NCI-H748 treated with DMSO at 0.1 percent for 48 hours (cell line): ENCODE measurements at regions not wholly inside any gene's neighbourhood (a gene's known extent, or its start where the extent isn't known, plus 50 kb on each side); places are given as distances from the start of the nearest gene placed in this dataset.
A peak's percentile ranks its signal among the peaks of the same experiment; 100 is the strongest.
"Not testable (repeated sequence)": the region's sequence is repeated elsewhere in the genome, so short reads cannot be mapped to it uniquely, and the experiment has no call there.

Source experiments
- DNase-seq: peaks from one replicate; lab custom pipeline; 2025; lab: John Stamatoyannopoulos, UW

DNA sequence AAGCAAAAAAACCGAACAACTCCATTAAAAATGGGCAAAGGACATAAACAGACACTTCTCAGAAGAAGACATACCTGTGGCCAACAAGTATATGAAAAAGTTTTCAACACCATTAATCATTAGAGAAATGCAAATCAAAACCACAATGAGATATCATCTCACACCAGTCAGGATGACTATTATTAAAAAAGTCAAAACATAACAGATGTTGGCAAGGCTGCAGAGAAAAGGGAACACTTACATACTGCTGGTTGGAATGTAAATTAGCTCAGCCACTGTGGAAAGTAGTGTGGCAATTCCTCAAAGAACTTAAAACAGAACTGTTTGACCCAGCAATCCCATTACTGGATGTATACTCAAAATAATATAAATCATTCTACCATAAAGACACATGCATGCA, 436.3 kb downstream of the KLHL13 start:
- DNase-seq = no peak

DNA sequence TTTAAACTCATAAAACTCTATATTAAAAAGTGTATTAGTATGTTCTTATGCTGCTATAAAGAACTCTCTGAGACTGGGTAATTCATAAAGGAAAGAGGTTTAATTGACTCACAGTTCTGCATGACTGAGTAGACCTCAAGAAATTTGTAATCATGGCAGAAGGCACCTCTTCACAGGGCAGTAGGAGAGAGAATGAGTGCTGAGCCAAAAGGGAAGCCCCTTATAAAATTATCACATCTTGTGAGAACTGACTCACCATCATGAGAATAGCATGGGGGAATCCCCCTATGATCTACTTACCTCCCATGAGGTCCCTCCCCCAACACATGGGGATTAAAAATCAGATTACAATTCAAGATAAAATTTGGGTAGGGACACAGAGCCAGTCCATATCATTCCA, 463.2 kb downstream of the KLHL13 start:
- no peak for DNase-seq

DNA sequence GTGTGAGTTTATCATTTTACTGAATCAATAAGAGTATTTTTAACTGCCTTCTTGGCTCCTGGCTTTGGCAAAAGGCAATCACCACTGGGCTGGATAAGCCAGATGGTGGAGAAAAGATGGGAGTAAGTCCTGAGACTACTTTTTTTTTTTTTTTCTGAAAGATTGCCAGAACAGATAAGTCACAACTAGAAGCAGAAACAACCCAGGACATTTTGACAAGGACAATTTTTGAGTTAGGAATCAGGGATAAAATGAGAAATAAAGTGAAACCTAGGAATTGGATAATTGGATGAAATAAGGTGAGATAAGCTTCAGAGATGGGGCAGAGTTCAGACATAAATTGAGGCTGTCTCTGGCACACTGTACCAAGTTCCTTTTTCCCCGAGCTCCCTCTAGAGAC, 471.0 kb downstream of the KLHL13 start:
- no peak for DNase-seq

DNA sequence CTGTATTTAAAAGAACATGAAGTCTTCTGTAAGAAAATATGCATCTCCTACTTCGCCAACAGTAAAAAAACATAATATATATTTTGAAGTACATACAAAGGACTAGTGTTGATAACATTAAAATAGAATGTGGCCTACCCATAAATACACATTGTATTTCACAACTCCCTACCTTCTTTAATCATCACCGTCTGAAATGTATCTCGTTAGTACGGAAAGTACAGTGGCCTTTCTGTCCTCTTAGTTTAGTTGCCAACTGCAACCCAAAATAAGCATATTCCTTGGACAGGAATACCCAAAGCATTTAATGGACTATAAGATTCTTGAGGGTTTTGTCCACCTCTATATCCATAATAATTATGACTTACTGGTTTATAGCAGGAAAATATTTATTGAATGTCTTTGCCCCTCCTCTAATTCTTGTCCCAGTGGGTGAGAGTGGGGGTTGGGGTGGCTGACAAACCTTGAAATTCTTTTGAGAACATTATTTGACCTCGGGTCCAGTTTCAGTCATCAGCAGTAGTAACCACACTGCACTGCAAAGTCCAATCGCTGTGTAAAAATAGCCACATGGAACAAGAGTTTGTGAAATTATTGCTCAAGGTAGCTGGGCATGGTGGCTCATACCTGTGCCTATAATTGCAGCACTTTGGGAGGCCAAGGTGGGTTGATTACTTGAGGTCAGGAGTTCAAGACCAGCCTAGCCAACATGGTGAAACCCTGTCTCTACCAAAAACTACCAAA, 474.5 kb downstream of the KLHL13 start:
- no peak for DNase-seq

DNA sequence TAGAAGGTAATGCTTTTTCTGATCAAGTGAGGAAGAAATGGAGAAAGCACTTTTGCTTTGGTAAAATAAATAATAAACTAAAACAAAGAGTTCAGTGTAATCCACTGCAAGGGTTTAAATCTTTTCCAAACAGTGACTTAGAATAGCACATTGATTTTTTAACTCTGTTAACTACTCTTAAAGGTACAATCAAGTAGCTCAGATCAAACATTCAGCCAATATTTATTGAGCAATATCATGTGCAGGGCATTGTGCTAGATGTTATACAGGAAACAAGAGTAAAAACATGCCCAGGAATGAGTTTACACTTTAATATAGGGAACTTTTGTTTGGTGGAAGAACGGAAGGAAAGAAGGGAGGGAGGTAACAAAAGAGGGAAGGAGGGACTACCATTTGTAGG, 479.8 kb downstream of the KLHL13 start:
- DNase-seq = no peak

DNA sequence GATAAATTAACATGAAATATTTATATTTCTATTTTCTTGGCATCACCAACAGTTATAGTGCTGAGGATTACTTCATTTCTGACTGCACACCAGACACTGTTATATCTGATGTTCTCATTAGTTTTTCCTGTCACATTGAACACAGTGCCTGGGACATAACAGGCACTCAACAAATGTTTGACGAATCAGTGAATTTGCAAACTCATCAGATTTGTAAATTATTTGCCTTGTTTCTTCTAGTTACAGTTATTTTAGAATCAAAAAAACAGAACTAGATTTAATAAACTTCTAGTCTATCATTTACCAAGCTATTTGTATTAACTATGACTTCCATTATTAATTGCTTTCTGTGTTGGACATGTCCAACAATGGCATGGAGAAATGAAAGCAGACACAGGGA, 483.3 kb downstream of the KLHL13 start:
- no peak for DNase-seq

DNA sequence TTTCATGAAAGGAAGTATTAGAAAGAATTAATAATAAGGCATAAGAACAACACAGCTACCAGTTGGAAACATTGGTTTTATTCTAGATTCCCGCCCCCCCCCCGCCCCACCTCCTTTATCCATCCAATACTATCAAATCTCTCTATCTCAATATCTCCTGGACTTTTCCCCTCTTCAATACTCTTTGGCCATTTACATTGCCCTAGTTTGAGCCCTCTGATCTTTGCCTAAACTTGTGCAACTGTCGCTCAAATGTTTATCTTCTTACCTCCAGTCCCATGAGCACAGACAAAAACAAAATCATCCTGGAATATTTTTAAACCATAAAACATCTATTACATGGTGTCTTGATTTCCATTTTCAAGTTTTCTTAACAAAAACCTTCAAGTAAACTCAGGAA, 488.2 kb downstream of the KLHL13 start:
- no peak for DNase-seq

DNA sequence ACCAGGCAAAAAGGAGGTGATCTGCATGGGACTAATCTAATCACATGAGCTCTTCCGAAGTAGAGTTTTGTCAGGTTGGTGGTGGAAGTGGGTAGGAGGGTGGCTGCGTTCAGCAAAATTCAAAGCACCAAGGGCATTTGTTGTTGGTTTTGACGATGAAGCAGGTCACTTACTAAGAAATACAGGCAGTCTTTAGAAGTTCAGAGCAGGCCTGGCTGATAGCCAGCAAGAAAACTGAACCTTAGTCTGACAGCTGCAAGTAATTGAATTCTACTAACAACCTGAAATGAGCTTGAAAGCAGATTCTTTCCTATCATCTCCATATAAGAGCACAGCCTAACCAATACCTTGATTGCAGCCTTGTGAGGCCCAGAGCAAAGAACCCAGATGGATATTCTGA, 505.8 kb downstream of the KLHL13 start:
- DNase-seq = no peak

DNA sequence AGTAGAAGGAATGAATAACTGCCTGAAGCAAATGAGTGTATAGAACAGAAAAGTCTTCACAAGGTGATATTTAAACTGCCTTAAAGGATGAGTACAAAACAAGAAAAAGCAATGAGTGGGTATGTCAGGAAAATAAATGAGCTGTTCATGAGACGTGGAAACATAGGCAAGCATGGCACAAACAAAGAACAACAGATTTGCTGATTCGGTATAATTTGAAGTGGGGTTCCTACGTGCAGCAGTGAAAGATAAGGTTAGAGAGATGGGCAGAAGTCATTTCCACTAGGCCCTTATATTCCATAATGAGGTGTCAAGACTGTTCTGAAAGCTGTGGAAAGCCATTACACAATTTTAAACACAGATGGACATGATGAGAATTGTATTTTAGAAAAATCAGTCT, 506.6 kb downstream of the KLHL13 start:
- no peak for DNase-seq

DNA sequence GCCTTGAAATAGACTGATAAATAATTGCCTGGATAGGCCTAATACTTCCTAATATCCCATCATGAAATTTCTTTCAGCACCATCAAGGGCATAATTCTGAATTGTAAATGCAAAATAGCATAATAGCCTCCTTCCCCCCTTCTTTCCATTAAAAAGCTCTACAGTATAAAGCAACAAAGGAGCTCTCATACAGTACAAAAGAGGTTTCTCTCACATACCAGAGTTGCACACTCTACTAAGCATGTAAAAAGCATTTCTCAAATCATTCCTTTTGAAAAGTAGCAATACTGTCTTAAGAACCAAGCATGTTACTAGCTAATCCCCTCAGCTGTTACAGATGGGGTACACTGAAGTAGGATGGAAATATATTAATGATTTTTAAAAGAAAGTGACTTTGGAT, 509.0 kb downstream of the KLHL13 start:
- DNase-seq = no peak

DNA sequence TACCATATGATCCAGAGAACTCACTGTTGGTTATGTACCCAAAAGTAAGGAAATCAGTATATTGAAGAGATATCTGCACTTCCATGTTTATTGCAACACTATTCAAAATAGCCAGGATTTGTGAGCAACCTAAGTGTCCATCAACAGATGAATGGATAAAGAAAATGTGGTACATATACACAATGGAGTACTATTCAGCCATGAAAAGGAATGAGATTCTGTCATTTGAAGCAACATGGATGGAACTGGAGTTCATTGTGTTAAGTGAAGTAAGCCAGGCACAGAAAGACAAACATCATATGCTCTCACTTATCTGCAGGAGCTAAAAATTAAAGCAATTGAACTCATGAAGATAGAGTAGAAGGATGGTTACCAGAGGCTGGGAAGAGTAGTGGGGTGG, 510.5 kb downstream of the KLHL13 start:
- DNase-seq = not testable (repeated sequence)

DNA sequence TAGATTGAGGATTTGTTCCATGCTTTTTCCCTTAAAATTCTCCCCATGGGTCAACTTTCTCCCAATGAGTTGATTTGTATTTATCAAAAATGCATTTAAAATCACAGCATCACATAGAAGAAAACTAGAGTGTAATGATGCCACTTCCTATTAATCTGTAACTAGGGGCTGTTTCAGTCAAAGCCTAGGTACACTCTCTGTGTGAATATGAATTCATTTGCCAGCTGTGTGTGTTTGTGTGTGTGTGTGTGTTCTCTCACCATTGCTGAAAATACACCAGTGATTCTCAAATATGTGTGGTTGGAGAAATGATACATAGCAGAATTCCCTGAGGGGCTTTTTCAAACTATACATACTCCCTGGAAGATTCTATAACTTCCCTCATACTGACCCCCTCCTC, 546.5 kb downstream of the KLHL13 start:
- DNase-seq = no peak

DNA sequence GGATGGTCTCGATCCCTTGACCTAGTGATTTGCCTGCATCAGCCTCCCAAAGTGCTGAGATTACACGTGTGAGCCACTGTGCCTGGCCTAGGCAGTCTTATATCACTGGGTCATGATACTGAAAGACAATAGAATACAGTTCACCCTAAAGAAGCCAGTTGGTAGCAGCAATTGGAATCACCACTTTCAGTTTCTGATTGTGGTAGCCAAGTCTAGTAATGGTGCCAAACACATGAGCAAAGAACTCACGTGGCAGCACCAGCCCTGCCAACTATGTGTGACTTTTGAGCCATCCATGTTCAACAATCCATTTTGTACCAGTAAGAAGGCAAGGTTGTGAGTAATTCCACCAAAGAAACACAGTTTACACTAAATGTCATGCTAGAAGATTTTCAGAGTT, 548.4 kb downstream of the KLHL13 start:
- DNase-seq = no peak

DNA sequence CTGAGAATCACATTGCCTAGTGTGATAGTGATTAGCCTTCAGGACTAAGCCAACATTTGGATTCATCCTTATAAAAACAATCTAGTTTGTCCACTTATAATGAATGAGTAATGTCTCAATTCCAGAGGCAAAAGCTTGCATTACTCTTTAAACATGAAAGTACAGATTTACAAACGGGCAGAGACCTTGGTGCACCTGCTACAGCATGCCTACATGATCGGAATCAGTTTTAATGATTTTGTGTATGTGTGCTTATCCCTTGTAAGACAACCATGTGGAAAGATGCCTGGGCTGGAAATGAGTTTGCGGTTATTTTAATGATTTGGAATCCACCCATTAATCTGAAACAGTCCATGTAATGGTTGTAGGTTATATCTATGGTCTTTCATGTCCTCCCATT, 572.7 kb downstream of the KLHL13 start:
- no peak for DNase-seq

DNA sequence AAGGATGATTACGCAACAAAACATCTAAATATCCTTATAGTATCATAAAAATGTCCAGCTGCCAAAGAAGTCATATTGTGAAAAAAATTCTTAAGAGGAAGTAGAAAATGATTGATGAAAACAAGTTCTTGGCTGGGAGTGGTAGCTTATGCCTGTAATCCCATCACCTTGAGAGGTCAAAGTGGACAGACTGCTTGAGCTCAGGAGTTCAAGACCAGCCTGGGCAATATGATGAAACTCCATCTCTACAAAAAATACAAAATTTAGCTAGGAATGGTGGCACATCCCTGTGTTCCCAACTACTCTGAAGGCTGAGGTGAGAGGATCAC, 577.6 kb downstream of the KLHL13 start:
- no peak for DNase-seq

DNA sequence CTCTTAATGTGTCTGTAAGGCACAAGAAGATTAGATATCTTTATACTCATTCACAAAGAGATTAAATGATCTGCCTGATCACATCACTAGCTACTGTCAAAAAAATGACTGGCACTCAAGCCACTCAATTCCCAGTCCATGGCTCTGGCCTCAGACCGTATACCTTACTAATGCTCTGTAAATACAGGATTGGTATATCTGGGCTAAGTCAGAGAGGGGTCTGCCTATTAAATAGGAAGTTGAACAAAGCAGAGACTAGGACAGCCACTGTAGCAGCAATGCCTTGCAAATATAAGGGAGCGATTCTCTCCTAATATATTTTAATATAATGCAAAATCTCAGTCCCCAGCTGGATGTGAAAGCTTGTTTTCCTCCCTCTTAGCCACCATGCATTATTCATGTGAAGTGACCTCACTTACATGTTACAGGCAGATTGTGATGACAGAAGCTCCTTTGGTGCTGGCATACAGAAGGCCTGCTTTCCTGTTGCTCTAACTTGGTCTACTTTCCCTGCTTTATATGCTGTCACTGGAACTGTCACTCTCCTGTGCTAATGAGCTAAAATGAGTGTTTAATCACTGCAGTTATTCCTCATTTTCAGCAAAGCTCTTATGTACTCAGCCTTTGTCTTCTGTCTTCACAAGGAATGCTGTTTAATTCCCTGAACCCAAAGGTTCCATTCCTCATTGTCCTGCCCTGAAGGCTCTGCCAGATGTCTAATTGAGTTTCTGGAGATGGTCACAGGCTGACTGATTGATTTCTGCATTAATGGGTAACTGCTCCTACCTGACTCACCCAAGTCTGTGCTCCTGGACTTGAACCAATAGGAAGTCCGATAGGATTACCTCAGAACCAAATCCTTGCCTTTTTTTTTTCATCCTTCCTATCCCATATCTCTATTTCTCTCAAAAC, 578.2 kb downstream of the KLHL13 start:
- DNase-seq = no peak

DNA sequence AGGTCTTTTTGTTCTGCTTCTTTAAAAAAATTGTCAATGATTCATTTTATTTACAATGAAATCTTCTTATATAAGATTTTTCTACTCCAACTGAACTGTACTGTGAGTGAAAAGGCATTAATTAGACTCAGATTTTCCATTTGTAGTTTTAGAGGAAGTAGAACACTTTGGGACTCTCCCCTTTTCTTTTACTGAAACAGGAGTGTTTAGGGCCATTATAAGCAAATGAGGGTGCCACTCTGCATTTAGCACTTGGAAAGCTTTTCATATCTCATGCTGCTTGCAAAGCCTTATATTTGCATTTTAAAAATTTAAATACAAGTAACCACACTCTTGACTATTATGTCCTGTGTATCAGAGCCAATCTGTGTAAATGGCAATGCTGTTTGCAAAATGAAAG, 584.3 kb downstream of the KLHL13 start:
- no peak for DNase-seq

DNA sequence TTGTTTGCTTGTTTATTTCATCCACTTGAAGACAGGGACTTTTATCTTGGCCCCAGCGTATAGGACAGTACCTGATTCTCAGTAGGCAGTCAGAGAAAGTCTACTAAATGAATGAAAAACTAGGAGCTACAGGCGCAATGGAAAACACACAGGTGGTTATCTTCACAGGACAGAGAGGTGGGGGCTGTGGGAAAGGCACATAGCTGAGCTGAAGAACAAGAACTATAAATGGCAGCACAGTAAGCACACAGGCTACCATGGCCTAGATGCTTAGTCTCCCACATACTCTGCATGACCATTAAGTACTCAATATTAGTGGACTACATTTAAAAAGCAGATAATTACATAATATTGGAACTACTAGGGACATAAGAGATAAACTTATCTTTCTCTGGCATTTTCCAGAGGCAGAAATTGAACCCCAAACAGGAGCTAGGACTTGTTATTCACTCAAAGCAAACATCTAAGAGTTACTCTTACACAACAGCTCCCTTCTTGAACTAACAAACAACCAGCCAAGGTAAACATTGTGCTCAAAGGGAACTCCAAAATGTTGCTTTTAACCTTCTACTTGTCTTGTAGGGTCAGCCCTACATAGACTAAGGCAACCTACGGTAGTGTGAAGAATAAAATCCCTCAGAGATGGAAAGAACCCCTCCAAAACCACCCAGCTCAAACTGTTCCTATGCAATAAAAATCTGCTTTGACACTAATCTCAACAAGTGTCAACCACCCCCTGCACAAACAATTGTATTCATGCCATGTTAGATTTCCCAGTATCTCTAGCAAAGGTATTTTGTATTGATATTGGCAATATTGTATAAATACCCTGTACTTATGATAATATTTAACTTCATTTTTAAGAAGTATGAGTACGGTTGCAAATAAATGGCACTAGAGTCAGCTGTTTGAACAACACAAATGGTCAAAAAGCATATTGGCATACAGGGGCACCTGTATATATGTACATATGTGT, 593.6 kb downstream of the KLHL13 start:
- no peak for DNase-seq

DNA sequence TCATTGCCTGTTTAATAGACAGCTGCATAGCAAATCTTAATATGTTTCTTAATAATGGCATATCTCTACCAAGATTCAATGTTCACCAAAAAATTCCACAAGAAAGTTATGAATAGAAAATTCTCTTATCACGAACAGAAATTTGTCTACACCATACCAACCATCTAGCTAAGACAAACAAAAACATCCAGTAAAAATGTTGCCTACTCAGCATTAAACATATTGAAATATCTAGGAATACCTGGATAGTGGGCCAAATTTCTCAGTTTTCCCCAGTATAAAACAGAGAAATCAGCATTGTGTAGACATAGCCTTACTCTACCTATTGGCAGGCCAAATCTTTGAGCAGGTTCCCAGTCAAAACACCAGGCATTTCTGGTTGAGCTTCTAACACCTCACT, 598.6 kb downstream of the KLHL13 start:
- DNase-seq = no peak

DNA sequence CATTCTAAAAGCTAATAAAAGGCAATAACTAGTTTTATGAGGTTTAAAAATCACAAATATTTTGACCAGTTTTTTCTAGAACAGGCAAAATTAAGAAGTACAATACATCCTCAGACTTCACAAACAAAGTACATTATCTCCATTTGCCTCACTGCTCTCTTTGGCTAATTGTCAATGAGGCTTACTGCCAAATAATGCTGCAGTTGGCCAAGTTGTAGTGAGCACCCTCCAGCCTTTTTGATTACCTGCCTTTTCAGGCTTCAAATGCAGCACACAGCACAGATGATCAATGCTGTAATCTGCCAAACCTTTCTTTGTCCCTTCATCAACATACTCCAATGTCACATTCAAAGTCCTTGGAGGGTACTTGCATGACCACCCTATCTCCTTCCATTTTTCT, 605.2 kb downstream of the KLHL13 start:
- no peak for DNase-seq

DNA sequence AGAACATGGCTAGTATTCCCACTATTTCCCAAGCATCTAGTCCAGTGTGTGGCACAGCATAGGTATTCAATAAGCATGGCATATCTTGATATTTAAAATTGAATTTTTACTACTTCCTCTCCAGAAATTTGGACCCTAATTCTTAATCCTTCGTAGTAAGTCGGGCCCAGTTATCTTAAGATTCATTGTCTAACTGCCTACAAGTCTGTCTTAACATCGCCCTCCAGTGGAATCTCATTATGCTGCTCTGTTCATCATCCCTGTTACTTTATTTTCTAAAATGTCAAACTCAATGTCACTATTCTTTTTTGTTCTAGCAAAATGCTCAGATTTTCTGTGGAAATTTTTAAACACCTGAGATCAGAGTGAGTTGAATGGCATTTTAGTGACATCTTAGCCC, 606.2 kb downstream of the KLHL13 start:
- no peak for DNase-seq

DNA sequence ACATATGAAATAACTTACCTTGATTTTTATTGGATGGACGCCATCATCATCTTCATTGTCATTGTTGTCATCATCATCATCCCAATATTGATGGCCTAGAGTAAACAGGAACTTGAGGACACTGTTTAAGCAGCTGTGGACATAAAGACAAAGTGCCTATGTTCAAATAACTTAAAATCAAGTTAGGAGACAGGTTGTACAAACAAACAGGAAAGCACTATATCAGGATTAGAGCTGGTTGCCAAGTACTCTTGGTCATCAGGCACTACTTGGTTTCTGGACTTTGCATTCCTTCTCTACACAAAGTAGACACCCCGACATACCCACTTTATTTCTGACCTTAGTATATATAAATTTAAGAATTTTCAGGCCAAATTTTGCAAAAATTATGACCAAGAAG, 608.6 kb downstream of the KLHL13 start:
- DNase-seq = peak; percentile 34
